ENCODE measurements at regions not wholly inside any gene's neighbourhood (a gene's known extent, or its start where the extent isn't known, plus 50 kb on each side); places are given as distances from the start of the nearest gene placed in this dataset.

- ChIA-PET POLR2A (ENCODE audit: partially characterized antibody) (no interaction called here), CTCF (ENCODE audit: partially characterized antibody) (interaction anchor here (1.0 to 1.3 kb wide), 2 partner anchors 39 to 148 kb away, joined by 3 to 4 read pairs; no protein-coding TSS in a partner anchor)
- TF ChIP-seq CBX8 (IDR thresholded peaks at IDR 0.05; ENCODE audit: borderline replicate concordance, low read depth, low read length) (no peak), TBP (IDR thresholded peaks at IDR 0.05; ENCODE audit: low read depth, low read length) (no peak), TEAD4 (IDR thresholded peaks at IDR 0.05; ENCODE audit: low read depth, low read length) (no peak), RFX5 (IDR thresholded peaks at IDR 0.05; ENCODE audit: borderline replicate concordance, low read depth, low read length) (no peak), NRF1 (IDR thresholded peaks at IDR 0.05; ENCODE audit: low read depth, low read length) (no peak), ZNF274 (IDR thresholded peaks at IDR 0.05; ENCODE audit: borderline replicate concordance, extremely low read depth, low read length) (no peak), POU5F1 (IDR thresholded peaks at IDR 0.05; ENCODE audit: low read depth, low read length) (no peak), RBBP5 (IDR thresholded peaks at IDR 0.05; ENCODE audit: borderline replicate concordance, low read depth, low read length) (no peak), BCL11A (IDR thresholded peaks at IDR 0.05; ENCODE audit: low read depth in 2 of 2, low read length in 2 of 2) (no peak), PHF8 (conservative IDR thresholded peaks at IDR 0.05; ENCODE audit: low read depth, low read length) (no peak), POLR2A (IDR thresholded peaks at IDR 0.05; ENCODE audit: control extremely low read depth in 1 of 2, low read depth in 2 of 2, low read length in 2 of 2) (no peak), CTBP2 (IDR thresholded peaks at IDR 0.05; ENCODE audit: borderline replicate concordance, insufficient read depth, insufficient read length, low read length) (no peak), CREB1 (IDR thresholded peaks at IDR 0.05) (no peak)
- TF ChIP-seq, protein P1, sequence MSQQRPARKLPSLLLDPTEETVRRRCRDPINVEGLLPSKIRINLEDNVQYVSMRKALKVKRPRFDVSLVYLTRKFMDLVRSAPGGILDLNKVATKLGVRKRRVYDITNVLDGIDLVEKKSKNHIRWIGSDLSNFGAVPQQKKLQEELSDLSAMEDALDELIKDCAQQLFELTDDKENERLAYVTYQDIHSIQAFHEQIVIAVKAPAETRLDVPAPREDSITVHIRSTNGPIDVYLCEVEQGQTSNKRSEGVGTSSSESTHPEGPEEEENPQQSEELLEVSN (IDR thresholded peaks at IDR 0.05) = no peak
Measured at GRCh38 chr12:93136253-93137055, 207.4 kb upstream of the EEA1 start.

More at GRCh38 chr12:93136253-93137055, 207.4 kb upstream of the EEA1 start:
- Histone ChIP-seq H3K4ac (replicated peaks; ENCODE audit: insufficient read length, low read depth, low read length) (no peak overlapping the region), H2BK12ac (ENCODE audit: low read depth, low read length) (no peak overlapping the region), H3K4me2 (ENCODE audit: insufficient read depth in 1 of 2, low read depth in 2 of 2, low read length in 2 of 2) (no peak overlapping the region), H3K23me2 (ENCODE audit: low read depth, low read length) (peaks cover 2% of the 10 kb centered on the region; the same call in 1 of the 2 replicates), H2AFZ (ENCODE audit: low read length) (no peak overlapping the region), H3K14ac (ENCODE audit: insufficient read length) (no peak overlapping the region), H3K27ac (ENCODE audit: low read depth, low read length) (no peak overlapping the region), H3K9me3 (ENCODE audit: insufficient read depth in 2 of 2, low read depth in 1 of 2, low read length in 1 of 2) (no peaks in the 10 kb centered on the region), H2BK15ac (ENCODE audit: low read length) (no peak overlapping the region), H4K20me1 (replicated peaks in 1 of 2; ENCODE audit: control insufficient read depth in 1 of 2, insufficient read depth in 2 of 2, low read length in 2 of 2) (no peaks in the 10 kb centered on the region), H3K36me3 (ENCODE audit: control insufficient read depth in 2 of 4, insufficient read depth in 4 of 4, low read length in 3 of 4) (no peaks in the 10 kb centered on the region), H3K79me2 (ENCODE audit: control insufficient read depth in 1 of 2, insufficient read depth in 2 of 2, low read length in 2 of 2) (no peaks in the 10 kb centered on the region), H2BK5ac (ENCODE audit: low read depth, low read length) (no peak overlapping the region), H4K8ac (ENCODE audit: extremely low read depth, insufficient read depth, low read length) (no peak overlapping the region), H3K4me3 (ENCODE audit: extremely low read depth in 1 of 4, insufficient read depth in 2 of 4, low read depth in 3 of 4, low read length in 4 of 4) (no peak overlapping the region), H3K9ac (replicated peaks in 1 of 4; ENCODE audit: extremely low read depth in 1 of 4, low read depth in 3 of 4, low read length in 3 of 4) (no peak overlapping the region), H3K23ac (ENCODE audit: insufficient read length) (no peak overlapping the region), H3K4me1 (replicated peaks in 1 of 4; ENCODE audit: control insufficient read depth in 3 of 4, insufficient read depth in 4 of 4, low read length in 3 of 4) (no peaks in the 10 kb centered on the region), H2BK20ac (ENCODE audit: low read length) (no peak overlapping the region), H2BK120ac (replicated peaks; ENCODE audit: low read depth, low read length) (no peak overlapping the region), H3K56ac (replicated peaks; ENCODE audit: insufficient read length, low read depth, low read length) (no peak overlapping the region), H2AK5ac (ENCODE audit: low read depth, low read length) (no peak overlapping the region), H4K5ac (ENCODE audit: insufficient read length, low read depth, low read length) (no peak overlapping the region), H4K91ac (replicated peaks; ENCODE audit: insufficient read length, low read length) (no peak overlapping the region), H3K18ac (ENCODE audit: extremely low read depth, low read length) (no peak overlapping the region), H3K79me1 (ENCODE audit: low read depth, low read length) (no peaks in the 10 kb centered on the region), H3K27me3 (replicated peaks in 1 of 4; ENCODE audit: control insufficient read depth in 3 of 4, extremely low read depth in 1 of 4, insufficient read depth in 3 of 4, low read length in 3 of 4) (no peaks in the 10 kb centered on the region)
- DNase-seq (ENCODE audit: low read depth in 1 of 2, low spot score in 2 of 2) (no peak), FAIRE-seq (no peak)
- WGBS, 2 experiments (ENCODE audit: extremely low coverage in 1 of 2, insufficient coverage in 1 of 2, insufficient read length in 1 of 2, insufficient replicate concordance in 2 of 2, low coverage in 1 of 2, low lambda C conversion rate in 2 of 2, missing lambda C conversion rate in 1 of 2) = 92% methylated on average over 6 of the region's 6 CpGs; no CpG with 5 or more reads in 1 of the 2 experiments

Measured in H1 (cell line).